SK-N-SH (cell line): ENCODE measurements at regions not wholly inside any gene's neighbourhood (a gene's known extent, or its start where the extent isn't known, plus 50 kb on each side); places are given as distances from the start of the nearest gene placed in this dataset.
"Not testable (repeated sequence)": the region's sequence is repeated elsewhere in the genome, so short reads cannot be mapped to it uniquely, and the experiment has no call there.

Source experiments
- CTCF ChIP-seq: fragments of 200-600 bp; sonication (generic); IDR thresholded peaks from 2 replicates; pipeline ENCODE4 v1.6.1; 2017; ENCODE audit warnings: antibody characterized with exemption, mild to moderate bottlenecking, moderate library complexity
- ELF1 ChIP-seq: IDR thresholded peaks from 2 replicates; pipeline ENCODE4 v1.4.0; 2012
- EP300 ChIP-seq, 2 experiments: IDR thresholded peaks; 2 replicates each; pipeline versions ENCODE4 v1.4.0 to v1.6.1; 2012; ENCODE audit warnings: borderline replicate concordance in 1 of 2, low read depth in 1 of 2, low read length in 1 of 2
- EZH2phosphoT487 ChIP-seq: fragments of 200-600 bp; sonication (generic); IDR thresholded peaks from 2 replicates; pipeline ENCODE4 v1.6.1; 2017; ENCODE audit warnings: low read depth, mixed run types, mild to moderate bottlenecking, antibody characterized with exemption, moderate library complexity, borderline replicate concordance
- FOXM1 ChIP-seq: IDR thresholded peaks from 2 replicates; pipeline ENCODE4 v1.4.0; 2012; ENCODE audit warnings: low read depth, mild to moderate bottlenecking
- GATA2 ChIP-seq: sonication (generic); formaldehyde crosslinking; IDR thresholded peaks from 2 replicates; pipeline ENCODE4 v1.5.0; 2020; ENCODE audit warnings: mild to moderate bottlenecking, missing genetic modification reagents
- JUND ChIP-seq: IDR thresholded peaks from 2 replicates; pipeline ENCODE4 v1.4.0; 2012
- MAX ChIP-seq: IDR thresholded peaks from 2 replicates; pipeline ENCODE4 v1.4.0; 2012; ENCODE audit warnings: low read depth
- MXI1 ChIP-seq: IDR thresholded peaks from 2 replicates; pipeline ENCODE4 v1.6.1; 2012; ENCODE audit warnings: mild to moderate bottlenecking, low read depth, low read length, improper control_type of control experiment
- PBX3 ChIP-seq: IDR thresholded peaks from 2 replicates; pipeline ENCODE4; 2012
- POLR2AphosphoS5 ChIP-seq: IDR thresholded peaks from 2 replicates; pipeline ENCODE4 v1.6.1; 2012; ENCODE audit warnings: low read depth, low read length
- SIN3A ChIP-seq: IDR thresholded peaks from 2 replicates; pipeline ENCODE4 v1.6.1; 2012; ENCODE audit warnings: low read depth, mild to moderate bottlenecking, low read length, moderate library complexity, borderline replicate concordance
- TAF1 ChIP-seq: IDR thresholded peaks from 2 replicates; pipeline ENCODE4 v1.6.1; 2012; ENCODE audit warnings: low read depth, mild to moderate bottlenecking, low read length, moderate library complexity, borderline replicate concordance
- USF2 ChIP-seq: fragments of 150-350 bp; IDR thresholded peaks from 2 replicates; pipeline ENCODE4 v1.6.1; 2017; ENCODE audit warnings: antibody characterized with exemption, low read length, low read depth, borderline replicate concordance

GRCh38 chr2:89229979-89230378, 538.5 kb downstream of the RPIA start:
- not testable (repeated sequence) for TF ChIP-seq CTCF; PBX3; FOXM1; USF2; EZH2phosphoT487; POLR2AphosphoS5; MXI1; EP300 (IDR thresholded peaks at IDR 0.05; ENCODE audit: borderline replicate concordance in 1 of 2, low read depth in 1 of 2, low read length in 1 of 2); GATA2 (CRISPR knock-in tag); MAX; SIN3A; ELF1; TAF1; JUND
